ENCODE measurements at regions not wholly inside any gene's neighbourhood (a gene's known extent, or its start where the extent isn't known, plus 50 kb on each side); places are given as distances from the start of the nearest gene placed in this dataset.

DNA sequence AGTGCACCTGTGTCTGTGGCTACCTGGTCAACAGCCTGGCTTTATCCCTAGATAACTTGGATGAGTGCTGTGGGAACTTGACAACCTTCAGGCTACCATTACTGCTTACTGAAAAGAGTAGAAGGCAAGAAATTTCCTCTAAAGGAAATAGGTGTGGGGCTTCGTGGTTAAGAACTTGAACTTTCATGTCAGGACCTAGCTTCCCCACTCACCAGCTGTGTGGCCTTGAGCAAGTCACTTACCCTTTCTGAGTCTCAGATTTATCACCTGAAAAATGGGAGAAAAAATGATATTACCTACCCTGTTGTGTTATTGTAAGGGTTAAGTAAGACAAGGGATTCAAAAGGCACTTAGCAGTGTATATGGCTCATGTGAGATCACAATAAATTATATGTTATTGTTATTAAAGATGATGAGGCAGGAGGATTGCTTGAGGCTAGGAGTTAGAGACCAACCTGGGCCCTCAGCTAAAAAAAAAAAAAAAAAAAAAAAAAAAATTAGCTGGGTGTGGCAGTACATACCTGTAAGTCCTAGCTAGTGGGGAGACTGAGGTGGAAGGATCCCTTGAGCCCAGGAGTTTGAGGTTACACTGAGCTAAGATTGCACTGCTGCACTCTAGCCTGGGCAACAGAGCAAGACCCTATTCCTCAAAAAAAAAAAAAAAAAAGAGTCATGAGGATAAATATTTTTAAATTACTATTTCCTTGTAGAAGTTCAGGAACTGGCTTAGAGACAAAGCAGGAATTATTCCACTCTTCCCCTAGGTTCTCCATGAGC lies 97.0 kb upstream of the SPRY4 start:
- no peak overlapping the region for H2AFZ ChIP-seq
- TF ChIP-seq, protein P1, sequence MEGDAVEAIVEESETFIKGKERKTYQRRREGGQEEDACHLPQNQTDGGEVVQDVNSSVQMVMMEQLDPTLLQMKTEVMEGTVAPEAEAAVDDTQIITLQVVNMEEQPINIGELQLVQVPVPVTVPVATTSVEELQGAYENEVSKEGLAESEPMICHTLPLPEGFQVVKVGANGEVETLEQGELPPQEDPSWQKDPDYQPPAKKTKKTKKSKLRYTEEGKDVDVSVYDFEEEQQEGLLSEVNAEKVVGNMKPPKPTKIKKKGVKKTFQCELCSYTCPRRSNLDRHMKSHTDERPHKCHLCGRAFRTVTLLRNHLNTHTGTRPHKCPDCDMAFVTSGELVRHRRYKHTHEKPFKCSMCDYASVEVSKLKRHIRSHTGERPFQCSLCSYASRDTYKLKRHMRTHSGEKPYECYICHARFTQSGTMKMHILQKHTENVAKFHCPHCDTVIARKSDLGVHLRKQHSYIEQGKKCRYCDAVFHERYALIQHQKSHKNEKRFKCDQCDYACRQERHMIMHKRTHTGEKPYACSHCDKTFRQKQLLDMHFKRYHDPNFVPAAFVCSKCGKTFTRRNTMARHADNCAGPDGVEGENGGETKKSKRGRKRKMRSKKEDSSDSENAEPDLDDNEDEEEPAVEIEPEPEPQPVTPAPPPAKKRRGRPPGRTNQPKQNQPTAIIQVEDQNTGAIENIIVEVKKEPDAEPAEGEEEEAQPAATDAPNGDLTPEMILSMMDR (conservative IDR thresholded peaks at IDR 0.05) = no peak
- no peak for TF ChIP-seq EZH2 (IDR thresholded peaks at IDR 0.05; ENCODE audit: low read depth)
- POLR2A ChIA-PET (ENCODE audit: unreplicated experiment) = interaction anchor here (0.7 kb wide), 2 partner anchors 32 to 328 kb away, joined by 6 to 20 read pairs; no protein-coding TSS in a partner anchor

DNA sequence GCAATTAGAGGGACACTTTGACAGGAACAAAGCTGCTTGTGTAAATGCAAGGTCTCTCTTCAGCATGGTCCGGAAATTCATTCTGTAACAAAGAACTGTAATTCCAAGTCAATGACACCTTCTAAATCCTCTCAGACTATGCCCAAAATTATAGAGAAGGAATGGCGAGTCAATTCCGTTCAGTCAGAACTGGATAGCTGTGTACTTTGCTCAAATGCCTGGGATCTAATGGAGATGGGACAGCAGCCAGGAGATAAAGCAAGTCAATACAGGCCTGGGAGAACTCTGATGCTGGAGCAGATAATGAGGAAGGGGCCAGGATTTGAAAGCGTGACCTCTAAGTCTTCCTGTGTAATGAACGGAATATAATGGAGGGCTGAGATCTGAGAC lies 96.4 kb upstream of the SPRY4 start:
- H3K4me2 ChIP-seq = no peak overlapping the region

More for the DNA sequence above, 97.0 kb upstream of the SPRY4 start:
- Histone ChIP-seq H3K79me2 (ENCODE audit: low read depth) (0 out of 2 replicates have a peak, but pooled peaks cover 3% of the 10 kb centered on the region), H3F3A (ENCODE audit: insufficient read depth, low read depth) (peaks cover 18% of the 10 kb centered on the region), H3K27ac (peak overlapping the region; percentile 53), H3K4me1 (replicated peaks; ENCODE audit: insufficient read depth) (peaks cover 16% of the 10 kb centered on the region), H3K4me2 (no peak overlapping the region), H3K9me3 (ENCODE audit: insufficient read depth, low read depth) (no peaks in the 10 kb centered on the region; the same call in 1 of the 2 replicates), H3K9me2 (ENCODE audit: insufficient read depth) (no peaks in the 10 kb centered on the region), H3K4me3 (no peak overlapping the region), H3K36me3 (ENCODE audit: low read depth) (peaks cover 14% of the 10 kb centered on the region; the same call in 1 of the 2 replicates), H4K20me1 (ENCODE audit: insufficient read depth) (no peaks in the 10 kb centered on the region), H3K27me3 (ENCODE audit: insufficient read depth, low read depth) (no peaks in the 10 kb centered on the region)
- no peak for DNase-seq
- BruUV-seq (replicated peaks) = no TSS peak
- intact Hi-C loops (cut with micrococcal nuclease; ENCODE audit: unreplicated experiment) = no loop called here
- CTCF ChIA-PET = interaction anchor here (0.5 kb wide), 1 partner anchor 47 kb away, joined by 3 read pairs; no protein-coding TSS in a partner anchor

GRCh38 chr5:142420561-142421227 lies 95.9 kb upstream of the SPRY4 start:
- Histone ChIP-seq H3F3A (ENCODE audit: insufficient read depth, low read depth) (peaks cover 18% of the 10 kb centered on the region), H3K36me3 (ENCODE audit: low read depth) (peaks cover 11% of the 10 kb centered on the region; the same call in 1 of the 2 replicates), H3K27ac (no peak overlapping the region), H2AFZ (no peak overlapping the region), H3K4me2 (no peak overlapping the region), H3K4me3 (no peak overlapping the region), H3K9me3 (ENCODE audit: insufficient read depth, low read depth) (no peaks in the 10 kb centered on the region; the same call in 1 of the 2 replicates), H3K79me2 (ENCODE audit: low read depth) (0 out of 2 replicates have a peak, but pooled peaks cover 3% of the 10 kb centered on the region), H4K20me1 (ENCODE audit: insufficient read depth) (no peaks in the 10 kb centered on the region), H3K9me2 (ENCODE audit: insufficient read depth) (no peaks in the 10 kb centered on the region), H3K4me1 (replicated peaks; ENCODE audit: insufficient read depth) (peaks cover 16% of the 10 kb centered on the region), H3K27me3 (ENCODE audit: insufficient read depth, low read depth) (no peaks in the 10 kb centered on the region)
- no peak for DNase-seq
- no peak for TF ChIP-seq EZH2 (IDR thresholded peaks at IDR 0.05; ENCODE audit: low read depth)
- TF ChIP-seq, protein P1 (conservative IDR thresholded peaks at IDR 0.05) = no peak
- intact Hi-C loops (cut with micrococcal nuclease; ENCODE audit: unreplicated experiment) = no loop called here
- BruUV-seq (replicated peaks) = no TSS peak
- CTCF ChIA-PET = interaction anchor here (0.6 kb wide), 2 partner anchors 14 to 317 kb away, joined by 3 read pairs; no protein-coding TSS in a partner anchor
- POLR2A ChIA-PET (ENCODE audit: unreplicated experiment) = interaction anchor here (0.6 kb wide), 1 partner anchor 57 kb away, joined by 21 read pairs; no protein-coding TSS in a partner anchor

More for the DNA sequence above, 96.4 kb upstream of the SPRY4 start:
- no peak overlapping the region for H3K4me3 ChIP-seq
- H3K9me2 ChIP-seq (ENCODE audit: insufficient read depth) = no peaks in the 10 kb centered on the region
- H3K36me3 ChIP-seq (ENCODE audit: low read depth) = peaks cover 14% of the 10 kb centered on the region; the same call in 1 of the 2 replicates
- H3K79me2 ChIP-seq (ENCODE audit: low read depth) = 0 out of 2 replicates have a peak, but pooled peaks cover 3% of the 10 kb centered on the region
- H3K9me3 ChIP-seq (ENCODE audit: insufficient read depth, low read depth) = no peaks in the 10 kb centered on the region; the same call in 1 of the 2 replicates
- TF ChIP-seq, protein P1 (conservative IDR thresholded peaks at IDR 0.05) = no peak
- no peak for TF ChIP-seq EZH2 (IDR thresholded peaks at IDR 0.05; ENCODE audit: low read depth)
- no peak overlapping the region for H3K27ac ChIP-seq
- intact Hi-C loops (cut with micrococcal nuclease; ENCODE audit: unreplicated experiment) = no loop called here
- ChIA-PET CTCF (no interaction called here), POLR2A (ENCODE audit: unreplicated experiment) (no interaction called here)
- H3K27me3 ChIP-seq (ENCODE audit: insufficient read depth, low read depth) = no peaks in the 10 kb centered on the region
- DNase-seq = no peak
- H2AFZ ChIP-seq = no peak overlapping the region
- peaks cover 18% of the 10 kb centered on the region for H3F3A ChIP-seq (ENCODE audit: insufficient read depth, low read depth)
- no peaks in the 10 kb centered on the region for H4K20me1 ChIP-seq (ENCODE audit: insufficient read depth)
- BruUV-seq (replicated peaks) = no TSS peak
- peaks cover 16% of the 10 kb centered on the region for H3K4me1 ChIP-seq (replicated peaks; ENCODE audit: insufficient read depth)

All from PC-9 (cell line).